PC-9 (cell line): ENCODE measurements at regions not wholly inside any gene's neighbourhood (a gene's known extent, or its start where the extent isn't known, plus 50 kb on each side); places are given as distances from the start of the nearest gene placed in this dataset.

ENCODE experiments used
- EZH2 ChIP-seq: fragments of 200-600 bp; sonication (generic); IDR thresholded peaks from 2 replicates; pipeline ENCODE4 v1.8.0; 2017; ENCODE audit warnings: antibody characterized with exemption, low read depth
- TF ChIP-seq, protein P1 (sequence below): fragments of 200-600 bp; sonication (generic); conservative IDR thresholded peaks from 2 replicates; pipeline ENCODE4 v1.6.1; 2017; ENCODE audit warnings: mixed run types, antibody characterized with exemption, mild to moderate bottlenecking, moderate library complexity

DNA sequence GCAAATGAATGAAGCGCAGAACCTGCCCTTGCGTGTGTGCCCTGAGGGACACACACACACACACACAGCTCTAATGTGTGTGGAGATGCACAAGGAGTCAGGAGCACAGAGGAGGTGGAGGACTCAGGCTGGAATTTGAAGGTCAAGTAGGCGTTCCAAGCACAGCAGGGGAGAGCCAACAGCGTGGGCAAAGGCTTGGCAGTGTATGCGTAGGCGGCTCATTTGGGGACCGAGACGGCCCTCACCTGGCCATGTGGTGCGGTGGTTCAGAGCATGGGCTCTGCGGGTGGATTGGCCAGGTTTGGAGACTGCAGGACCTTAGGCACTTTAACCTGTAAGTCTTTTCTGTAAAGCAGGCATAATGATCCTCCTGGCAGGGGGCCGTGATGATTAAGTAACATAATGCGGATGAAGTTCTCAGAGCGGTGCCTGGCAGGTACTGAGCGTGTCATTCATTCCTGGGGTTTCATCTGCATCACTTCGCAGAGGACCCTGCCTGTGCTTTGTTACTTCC is 69.5 kb upstream of the SLC24A4 start:
- TF ChIP-seq EZH2, result no peak
- TF ChIP-seq, protein P1, sequence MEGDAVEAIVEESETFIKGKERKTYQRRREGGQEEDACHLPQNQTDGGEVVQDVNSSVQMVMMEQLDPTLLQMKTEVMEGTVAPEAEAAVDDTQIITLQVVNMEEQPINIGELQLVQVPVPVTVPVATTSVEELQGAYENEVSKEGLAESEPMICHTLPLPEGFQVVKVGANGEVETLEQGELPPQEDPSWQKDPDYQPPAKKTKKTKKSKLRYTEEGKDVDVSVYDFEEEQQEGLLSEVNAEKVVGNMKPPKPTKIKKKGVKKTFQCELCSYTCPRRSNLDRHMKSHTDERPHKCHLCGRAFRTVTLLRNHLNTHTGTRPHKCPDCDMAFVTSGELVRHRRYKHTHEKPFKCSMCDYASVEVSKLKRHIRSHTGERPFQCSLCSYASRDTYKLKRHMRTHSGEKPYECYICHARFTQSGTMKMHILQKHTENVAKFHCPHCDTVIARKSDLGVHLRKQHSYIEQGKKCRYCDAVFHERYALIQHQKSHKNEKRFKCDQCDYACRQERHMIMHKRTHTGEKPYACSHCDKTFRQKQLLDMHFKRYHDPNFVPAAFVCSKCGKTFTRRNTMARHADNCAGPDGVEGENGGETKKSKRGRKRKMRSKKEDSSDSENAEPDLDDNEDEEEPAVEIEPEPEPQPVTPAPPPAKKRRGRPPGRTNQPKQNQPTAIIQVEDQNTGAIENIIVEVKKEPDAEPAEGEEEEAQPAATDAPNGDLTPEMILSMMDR, result no peak
